Endothelial cell of umbilical vein (primary cell): ENCODE measurements at regions not wholly inside any gene's neighbourhood (a gene's known extent, or its start where the extent isn't known, plus 50 kb on each side); places are given as distances from the start of the nearest gene placed in this dataset.

Source experiments
- BruUV-seq: library from RNA; stranded (reverse); fragments of 400-500 nt; replicated peaks from 2 replicates; lab custom pipeline; 2021; lab: Mats Ljungman, UMichigan
- CTCF ChIA-PET: fragments of 300-600, 350-600 bp; sonication (Branson Sonifier 250); formaldehyde crosslinking; loops from one replicate; lab custom pipeline; 2021; ENCODE audit warnings: antibody characterized with exemption, inconsistent platforms; lab: Charles Lee
- POLR2A ChIA-PET: fragments of 300-600, 350-600 bp; sonication (Branson Sonifier 250); formaldehyde crosslinking; loops from one replicate; lab custom pipeline; 2021; ENCODE audit warnings: antibody characterized with exemption, inconsistent platforms; lab: Charles Lee
- DNase-seq: peaks from one replicate; pipeline ENCODE4 v3.0.0-alpha.2; 2011; ENCODE audit warnings: low read depth, low spot score
- FAIRE-seq: peaks from 2 replicates; lab custom pipeline; 2011; peaks lifted over from hg19 to GRCh38; lab: Jason Lieb, UNC
- H2AFZ ChIP-seq: 2 replicates; pipeline ENCODE4 v1.6.0; 2012; ENCODE audit warnings: low read depth, low read length, control low read depth, inconsistent platforms
- H3K27ac ChIP-seq: 2 replicates; pipeline ENCODE4 v1.5.1; 2011; ENCODE audit warnings: low read depth, mild to moderate bottlenecking, control low read depth, low read length, moderate library complexity; ENCODE audit not compliant: insufficient read depth
- H3K27me3 ChIP-seq, 2 experiments: 2 replicates each; pipeline versions ENCODE4 v1.6.0 to v1.6.1; 2011; ENCODE audit warnings: low read length in 2 of 2, mixed read lengths in 1 of 2; ENCODE audit not compliant: control insufficient read depth in 2 of 2, insufficient read depth in 2 of 2
- H3K36me3 ChIP-seq, 2 experiments: 2 replicates in 1 of 2; 3 replicates in 1 of 2; pipeline ENCODE4 v1.5.1; 2011; ENCODE audit warnings: low read length in 2 of 2, mild to moderate bottlenecking in 1 of 2, moderate library complexity in 1 of 2; ENCODE audit not compliant: control insufficient read depth in 2 of 2, insufficient read depth in 2 of 2; ENCODE audit errors: extremely low read depth in 1 of 2
- H3K4me1 ChIP-seq: 3 replicates; pipeline ENCODE4 v1.5.1; 2011; ENCODE audit warnings: mild to moderate bottlenecking, low read length; ENCODE audit not compliant: control insufficient read depth, insufficient read depth; ENCODE audit errors: extremely low read depth
- H3K4me2 ChIP-seq: 2 replicates; pipeline ENCODE4 v1.6.1; 2011; ENCODE audit warnings: low read length, control low read depth, mixed read lengths; ENCODE audit not compliant: insufficient read depth
- H3K4me3 ChIP-seq, 3 experiments: fragments of 200-600 bp in 1 of 3; sonication (generic), shearing (Covaris generic) in 1 of 3; replicated peaks in 1 of 3; 2 replicates each; pipeline ENCODE4 v1.5.1; 2011 to 2016; ENCODE audit warnings: control low read depth in 3 of 3, low read length in 3 of 3, mild to moderate bottlenecking in 2 of 3, inconsistent platforms in 1 of 3, low read depth in 1 of 3, moderate library complexity in 1 of 3; ENCODE audit not compliant: insufficient read depth in 1 of 3
- H3K79me2 ChIP-seq: 2 replicates; pipeline ENCODE4 v1.6.0; 2012; ENCODE audit warnings: low read length, inconsistent platforms; ENCODE audit not compliant: control insufficient read depth, insufficient read depth
- H3K9ac ChIP-seq: replicated peaks from 2 replicates; pipeline ENCODE3; 2011; ENCODE audit warnings: low read length, control low read depth; ENCODE audit not compliant: insufficient read depth; ENCODE audit errors: extremely low read depth
- H3K9me1 ChIP-seq: replicated peaks from 3 replicates; pipeline ENCODE4 v1.6.0; 2011; ENCODE audit warnings: mild to moderate bottlenecking, low read length; ENCODE audit not compliant: control insufficient read depth, insufficient read depth; ENCODE audit errors: extremely low read depth
- H3K9me3 ChIP-seq: replicated peaks from 2 replicates; pipeline ENCODE4 v1.5.1; 2012; ENCODE audit warnings: low read length, inconsistent platforms; ENCODE audit not compliant: control insufficient read depth, insufficient read depth
- H4K20me1 ChIP-seq: replicated peaks from 2 replicates; pipeline ENCODE3; 2011; ENCODE audit warnings: mild to moderate bottlenecking, low read length; ENCODE audit not compliant: control insufficient read depth, insufficient read depth; ENCODE audit errors: extremely low read depth
- EZH2 ChIP-seq: IDR thresholded peaks from 2 replicates; pipeline ENCODE4 v1.6.1; 2012; ENCODE audit warnings: borderline replicate concordance, low read depth, mild to moderate bottlenecking, moderate library complexity, low read length, inconsistent platforms; ENCODE audit not compliant: severe bottlenecking
- FOS ChIP-seq: IDR thresholded peaks from 2 replicates; pipeline ENCODE4 v1.6.1; 2011; ENCODE audit warnings: mild to moderate bottlenecking, low read length, moderate library complexity, borderline replicate concordance; ENCODE audit not compliant: insufficient read depth
- GATA2 ChIP-seq: IDR thresholded peaks from 2 replicates; pipeline ENCODE4 v1.7.0; 2011; ENCODE audit warnings: low read depth, mild to moderate bottlenecking, moderate library complexity, mixed read lengths, low read length; ENCODE audit not compliant: insufficient read length, insufficient read depth
- JUN ChIP-seq: IDR thresholded peaks from 2 replicates; pipeline ENCODE4 v1.6.1; 2011; ENCODE audit warnings: borderline replicate concordance, low read depth; ENCODE audit not compliant: insufficient read length, insufficient read depth
- MYC ChIP-seq: IDR thresholded peaks from one replicate; pipeline ENCODE4 v1.6.1; 2011; ENCODE audit warnings: mild to moderate bottlenecking, low read depth, low read length
- POLR2A ChIP-seq: IDR thresholded peaks from 2 replicates; pipeline ENCODE4 v1.6.1; 2012; ENCODE audit warnings: low read depth, mild to moderate bottlenecking, control low read depth, low read length
- POLR2AphosphoS5 ChIP-seq: IDR thresholded peaks from 2 replicates; pipeline ENCODE4 v1.6.1; 2012; ENCODE audit warnings: low read depth, mild to moderate bottlenecking, control low read depth, low read length, moderate library complexity; ENCODE audit not compliant: insufficient read depth
- dilution Hi-C: fragments of 300-500 bp; cut with MboI; formaldehyde crosslinking; loops from one replicate; pipeline ENCODE4 v1.15.0; 2019; ENCODE audit warnings: low sequenced_read_pairs; ENCODE audit not compliant: extremely low pct_ligation_motif_present
- intact Hi-C: fragments of 100-400 bp; cut with micrococcal nuclease; formaldehyde crosslinking; loops from one replicate; pipeline ENCODE4 v1.10.0; 2022
- TF ChIP-seq, protein P1 (sequence below): IDR thresholded peaks from 2 replicates; pipeline ENCODE4 v1.6.1; 2011; ENCODE audit not compliant: insufficient read depth, insufficient read length
- TF ChIP-seq, protein P2 (sequence below), 2 donors: IDR thresholded peaks; 1 replicate in 1 of 2; 2 replicates in 1 of 2; pipeline ENCODE4 v1.5.1; 2011; ENCODE audit warnings: low read length in 2 of 2, mild to moderate bottlenecking in 2 of 2, moderate library complexity in 2 of 2, control low read depth in 1 of 2, inconsistent platforms in 1 of 2, low read depth in 1 of 2; ENCODE audit not compliant: insufficient read depth in 1 of 2; ENCODE audit errors: extremely low read depth in 1 of 2

DNA sequence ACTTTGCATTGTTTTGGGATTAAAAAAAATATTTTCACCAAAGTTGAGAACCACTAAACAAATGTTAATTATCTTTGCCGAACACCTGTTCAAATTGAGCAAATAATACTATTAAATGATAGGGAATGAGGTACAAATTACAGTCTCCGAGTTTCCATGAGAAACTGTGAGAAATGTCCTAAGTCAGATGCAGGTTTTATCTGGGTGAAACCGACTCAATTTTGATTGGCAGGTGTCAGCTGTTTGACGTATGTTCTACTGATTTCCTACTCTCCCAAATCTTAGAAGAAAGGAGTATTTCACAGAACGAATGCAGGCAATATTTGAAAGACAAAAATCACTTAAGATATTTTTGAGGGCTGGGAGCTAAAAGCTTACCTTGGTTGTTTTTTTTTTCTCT is 622.0 kb upstream of the GOT2 start:
- dilution Hi-C loops (no loop called here), intact Hi-C loops (no loop called here)
- TF ChIP-seq POLR2AphosphoS5 (no peak), JUN (no peak), POLR2A (no peak), MYC (no peak), GATA2 (no peak), FOS (no peak), EZH2 (no peak)
- TF ChIP-seq, protein P1, sequence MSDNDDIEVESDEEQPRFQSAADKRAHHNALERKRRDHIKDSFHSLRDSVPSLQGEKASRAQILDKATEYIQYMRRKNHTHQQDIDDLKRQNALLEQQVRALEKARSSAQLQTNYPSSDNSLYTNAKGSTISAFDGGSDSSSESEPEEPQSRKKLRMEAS = no peak
- TF ChIP-seq, protein P2, sequence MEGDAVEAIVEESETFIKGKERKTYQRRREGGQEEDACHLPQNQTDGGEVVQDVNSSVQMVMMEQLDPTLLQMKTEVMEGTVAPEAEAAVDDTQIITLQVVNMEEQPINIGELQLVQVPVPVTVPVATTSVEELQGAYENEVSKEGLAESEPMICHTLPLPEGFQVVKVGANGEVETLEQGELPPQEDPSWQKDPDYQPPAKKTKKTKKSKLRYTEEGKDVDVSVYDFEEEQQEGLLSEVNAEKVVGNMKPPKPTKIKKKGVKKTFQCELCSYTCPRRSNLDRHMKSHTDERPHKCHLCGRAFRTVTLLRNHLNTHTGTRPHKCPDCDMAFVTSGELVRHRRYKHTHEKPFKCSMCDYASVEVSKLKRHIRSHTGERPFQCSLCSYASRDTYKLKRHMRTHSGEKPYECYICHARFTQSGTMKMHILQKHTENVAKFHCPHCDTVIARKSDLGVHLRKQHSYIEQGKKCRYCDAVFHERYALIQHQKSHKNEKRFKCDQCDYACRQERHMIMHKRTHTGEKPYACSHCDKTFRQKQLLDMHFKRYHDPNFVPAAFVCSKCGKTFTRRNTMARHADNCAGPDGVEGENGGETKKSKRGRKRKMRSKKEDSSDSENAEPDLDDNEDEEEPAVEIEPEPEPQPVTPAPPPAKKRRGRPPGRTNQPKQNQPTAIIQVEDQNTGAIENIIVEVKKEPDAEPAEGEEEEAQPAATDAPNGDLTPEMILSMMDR (IDR thresholded peaks at IDR 0.05; ENCODE audit: extremely low read depth in 1 of 2, insufficient read depth in 1 of 2, low read depth in 1 of 2, low read length in 2 of 2) = no peak
- CTCF ChIA-PET = no interaction called here
- BruUV-seq = no TSS peak
- Histone ChIP-seq H3K4me2 (no peak overlapping the region), H4K20me1 (no peaks in the 10 kb centered on the region), H3K36me3 (no peaks in the 10 kb centered on the region), H3K4me3 (no peak overlapping the region), H2AFZ (no peak overlapping the region), H3K27ac (no peak overlapping the region), H3K9me3 (no peaks in the 10 kb centered on the region), H3K27me3 (no peaks in the 10 kb centered on the region), H3K9me1 (no peaks in the 10 kb centered on the region), H3K4me1 (no peaks in the 10 kb centered on the region), H3K79me2 (no peaks in the 10 kb centered on the region), H3K9ac (no peak overlapping the region)
- FAIRE-seq (no peak), DNase-seq (no peak)
- POLR2A ChIA-PET = no interaction called here
